ENCODE measurements at regions not wholly inside any gene's neighbourhood (a gene's known extent, or its start where the extent isn't known, plus 50 kb on each side); places are given as distances from the start of the nearest gene placed in this dataset.

DNA sequence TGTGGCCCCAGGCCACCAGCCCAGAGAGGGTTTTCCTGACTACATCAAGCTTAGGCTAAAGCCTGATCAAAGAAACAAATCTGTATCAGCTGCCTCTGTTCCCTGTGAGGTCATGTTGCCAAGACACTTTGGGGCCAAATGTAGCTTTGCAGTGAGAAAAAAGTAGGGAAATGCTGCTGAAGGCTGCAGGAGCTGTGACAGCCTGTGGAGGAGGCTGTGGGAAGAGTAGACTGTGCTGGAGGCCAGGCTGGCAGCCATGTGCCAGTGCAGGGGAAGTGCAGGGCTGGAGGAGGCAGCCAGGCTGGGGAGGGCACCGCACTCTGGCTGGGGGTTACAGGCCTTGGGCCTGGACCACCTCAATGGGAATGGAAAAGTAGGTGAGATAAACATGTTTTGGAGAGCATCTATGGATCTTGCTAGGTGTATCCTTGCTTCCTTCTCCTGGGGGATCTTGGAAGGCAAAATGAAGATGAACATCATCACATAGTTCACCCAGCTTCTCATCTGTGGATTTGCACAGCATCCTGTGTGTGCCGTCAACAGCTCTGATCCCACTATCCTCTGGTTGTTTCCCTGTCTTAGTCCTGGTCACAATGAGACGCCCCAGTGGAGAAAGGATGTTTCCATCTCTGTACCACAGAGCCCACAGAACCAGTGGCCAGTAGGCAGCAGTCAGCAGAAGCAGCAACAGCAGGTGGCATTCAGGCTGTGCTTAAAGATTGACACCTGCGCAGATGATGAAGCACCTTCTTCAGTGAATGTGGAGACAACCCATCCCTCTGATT, 103.8 kb upstream of the COPS8 start:
- ChIA-PET CTCF (ENCODE audit: low intra/inter-chr PET ratio, low total read pairs) (no interaction called here), POLR2A (no interaction called here)
- peaks cover 48% of the 10 kb centered on the region for H3K4me1 ChIP-seq (ENCODE audit: insufficient read depth, low read length)
- FAIRE-seq (no peak), DNase-seq (ENCODE audit: low spot score) (no peak), ATAC-seq (no peak)
- no TSS peak for BruUV-seq (replicated peaks)
- intact Hi-C loops (cut with micrococcal nuclease; ENCODE audit: unreplicated experiment): no loop called here
- in situ Hi-C loops (cut with HindIII; ENCODE audit: extremely low pct_ligation_motif_present, low pct_unique_long_range_greater_than_20kb): no loop called here
- H2AFZ ChIP-seq (ENCODE audit: low read length): no peak overlapping the region
- TF ChIP-seq NRL (CRISPR knock-in tag; IDR thresholded peaks at IDR 0.05; ENCODE audit: borderline replicate concordance): no peak
- TF ChIP-seq ZNF547 (CRISPR knock-in tag; IDR thresholded peaks at IDR 0.05): no peak
- TF ChIP-seq, protein P1, sequence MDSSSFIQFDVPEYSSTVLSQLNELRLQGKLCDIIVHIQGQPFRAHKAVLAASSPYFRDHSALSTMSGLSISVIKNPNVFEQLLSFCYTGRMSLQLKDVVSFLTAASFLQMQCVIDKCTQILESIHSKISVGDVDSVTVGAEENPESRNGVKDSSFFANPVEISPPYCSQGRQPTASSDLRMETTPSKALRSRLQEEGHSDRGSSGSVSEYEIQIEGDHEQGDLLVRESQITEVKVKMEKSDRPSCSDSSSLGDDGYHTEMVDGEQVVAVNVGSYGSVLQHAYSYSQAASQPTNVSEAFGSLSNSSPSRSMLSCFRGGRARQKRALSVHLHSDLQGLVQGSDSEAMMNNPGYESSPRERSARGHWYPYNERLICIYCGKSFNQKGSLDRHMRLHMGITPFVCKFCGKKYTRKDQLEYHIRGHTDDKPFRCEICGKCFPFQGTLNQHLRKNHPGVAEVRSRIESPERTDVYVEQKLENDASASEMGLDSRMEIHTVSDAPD (CRISPR knock-in tag; IDR thresholded peaks at IDR 0.05): no peak
- no peak for TF ChIP-seq ZNF530 (CRISPR knock-in tag; IDR thresholded peaks at IDR 0.05; ENCODE audit: low read depth)
- TF ChIP-seq YEATS4 (CRISPR knock-in tag; IDR thresholded peaks at IDR 0.05; ENCODE audit: borderline replicate concordance): no peak
- TF ChIP-seq TSC22D2 (CRISPR knock-in tag; IDR thresholded peaks at IDR 0.05; ENCODE audit: borderline replicate concordance): no peak
- no peak for TF ChIP-seq GLI4 (CRISPR knock-in tag; IDR thresholded peaks at IDR 0.05; ENCODE audit: borderline replicate concordance)
- peaks cover 0 to 6% of the 10 kb centered on the region in 2 experiments; a peak in 2 of 5 replicates for H3K27me3 ChIP-seq (ENCODE audit: control insufficient read depth in 1 of 2, insufficient read depth in 2 of 2, low read length in 2 of 2)
- H3K4me3 ChIP-seq (replicated peaks in 1 of 3; ENCODE audit: insufficient read depth in 1 of 3, low read depth in 2 of 3, low read length in 3 of 3): no peak overlapping the region
- no peaks in the 10 kb centered on the region for H3K79me2 ChIP-seq (ENCODE audit: insufficient read depth, low read length)
- WGBS (ENCODE audit: low lambda C conversion rate): 47% methylated on average over 4 of the region's 4 CpGs
- no peaks in the 10 kb centered on the region for H3K36me3 ChIP-seq (replicated peaks in 1 of 2; ENCODE audit: control insufficient read depth in 1 of 2, insufficient read depth in 2 of 2, low read length in 2 of 2)
- no peaks in the 10 kb centered on the region for H3K9me3 ChIP-seq (ENCODE audit: low read length)
- H3K4me2 ChIP-seq (ENCODE audit: low read depth, low read length): no peak overlapping the region
- no peak overlapping the region for H3K27ac ChIP-seq (ENCODE audit: extremely low read length, insufficient read depth, low read length)
- no peak overlapping the region for H3K9ac ChIP-seq (ENCODE audit: insufficient read depth, low read depth, low read length)
- H4K20me1 ChIP-seq (ENCODE audit: insufficient read depth, low read length): no peaks in the 10 kb centered on the region

All from HepG2 (cell line).